Dedifferentiated amniotic fluid mesenchymal stem cell (primary cell): ENCODE measurements at regions not wholly inside any gene's neighbourhood (a gene's known extent, or its start where the extent isn't known, plus 50 kb on each side); places are given as distances from the start of the nearest gene placed in this dataset.
"Not testable (repeated sequence)": the region's sequence is repeated elsewhere in the genome, so short reads cannot be mapped to it uniquely, and the experiment has no call there.

ENCODE experiments used
- DNase-seq: peaks from one replicate; pipeline ENCODE4 v3.0.0-alpha.2; 2016; ENCODE audit errors: extremely low spot score

GRCh38 chr15:36400936-36401585 is 178.4 kb upstream of the CDIN1 start:
- DNase-seq, result no peak

- DNase-seq, result no peak
These were observed 177.8 kb upstream of the CDIN1 start for GRCh38 chr15:36401586-36401966.

GRCh38 chr15:36403351-36403750 is 176.1 kb upstream of the CDIN1 start:
- DNase-seq, result no peak

GRCh38 chr15:36406366-36406765 is 173.1 kb upstream of the CDIN1 start:
- no peak for DNase-seq

GRCh38 chr15:36406911-36407310 is 172.5 kb upstream of the CDIN1 start:
- DNase-seq, result no peak

- no peak for DNase-seq
These were observed 171.8 kb upstream of the CDIN1 start for GRCh38 chr15:36407647-36408046.

GRCh38 chr15:36409819-36410218 is 169.6 kb upstream of the CDIN1 start:
- no peak for DNase-seq

GRCh38 chr15:36414670-36415069 is 164.8 kb upstream of the CDIN1 start:
- DNase-seq, result no peak

- peak; percentile 19 for DNase-seq
These were observed 163.8 kb upstream of the CDIN1 start for GRCh38 chr15:36415643-36416042.

- no peak for DNase-seq
These were observed 156.8 kb upstream of the CDIN1 start for GRCh38 chr15:36422631-36423030.

GRCh38 chr15:36426691-36427090 is 152.7 kb upstream of the CDIN1 start:
- no peak for DNase-seq

GRCh38 chr15:36428102-36428845 is 151.2 kb upstream of the CDIN1 start:
- DNase-seq, result peak; percentile 94

- no peak for DNase-seq
These were observed 149.7 kb upstream of the CDIN1 start for GRCh38 chr15:36429707-36430106.

GRCh38 chr15:36430280-36430679 is 149.1 kb upstream of the CDIN1 start:
- DNase-seq, result no peak

GRCh38 chr15:36430726-36431265 is 148.6 kb upstream of the CDIN1 start:
- no peak for DNase-seq

GRCh38 chr15:36432161-36432560 is 147.3 kb upstream of the CDIN1 start:
- DNase-seq, result no peak

- no peak for DNase-seq
These were observed 145.2 kb upstream of the CDIN1 start for GRCh38 chr15:36434177-36434576.

- DNase-seq, result no peak
These were observed 140.9 kb upstream of the CDIN1 start for GRCh38 chr15:36438499-36438898.

- DNase-seq, result no peak
These were observed 132.1 kb upstream of the CDIN1 start for GRCh38 chr15:36447373-36447772.

GRCh38 chr15:36448418-36448817 is 131.0 kb upstream of the CDIN1 start:
- DNase-seq, result no peak

GRCh38 chr15:36449084-36449661 is 130.3 kb upstream of the CDIN1 start:
- no peak for DNase-seq

GRCh38 chr15:36449662-36450145 is 129.7 kb upstream of the CDIN1 start:
- no peak for DNase-seq

- DNase-seq, result not testable (repeated sequence)
These were observed 125.2 kb upstream of the CDIN1 start for GRCh38 chr15:36454244-36454643.
